ENCODE measurements at regions not wholly inside any gene's neighbourhood (a gene's known extent, or its start where the extent isn't known, plus 50 kb on each side); places are given as distances from the start of the nearest gene placed in this dataset.

DNA sequence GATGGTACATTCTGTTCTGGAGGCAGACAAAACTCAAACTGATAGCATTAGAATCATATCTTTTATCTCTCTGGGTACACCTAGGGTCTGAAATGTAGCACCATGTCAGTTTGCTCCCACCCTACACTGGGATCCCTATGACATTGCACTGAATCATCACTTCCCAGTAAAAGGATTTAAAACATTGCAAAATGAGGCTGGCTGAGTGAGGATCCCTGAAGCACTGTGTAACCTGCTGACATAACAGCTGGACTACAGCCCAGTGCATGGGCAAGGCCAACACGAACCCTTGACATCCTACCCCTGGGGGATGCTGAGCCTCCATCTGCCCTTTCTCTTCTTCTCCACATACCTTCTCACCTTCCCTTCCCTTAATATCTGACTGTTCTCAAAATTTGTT, 253.2 kb downstream of the TTC32 start:
- TF ChIP-seq, protein P1, sequence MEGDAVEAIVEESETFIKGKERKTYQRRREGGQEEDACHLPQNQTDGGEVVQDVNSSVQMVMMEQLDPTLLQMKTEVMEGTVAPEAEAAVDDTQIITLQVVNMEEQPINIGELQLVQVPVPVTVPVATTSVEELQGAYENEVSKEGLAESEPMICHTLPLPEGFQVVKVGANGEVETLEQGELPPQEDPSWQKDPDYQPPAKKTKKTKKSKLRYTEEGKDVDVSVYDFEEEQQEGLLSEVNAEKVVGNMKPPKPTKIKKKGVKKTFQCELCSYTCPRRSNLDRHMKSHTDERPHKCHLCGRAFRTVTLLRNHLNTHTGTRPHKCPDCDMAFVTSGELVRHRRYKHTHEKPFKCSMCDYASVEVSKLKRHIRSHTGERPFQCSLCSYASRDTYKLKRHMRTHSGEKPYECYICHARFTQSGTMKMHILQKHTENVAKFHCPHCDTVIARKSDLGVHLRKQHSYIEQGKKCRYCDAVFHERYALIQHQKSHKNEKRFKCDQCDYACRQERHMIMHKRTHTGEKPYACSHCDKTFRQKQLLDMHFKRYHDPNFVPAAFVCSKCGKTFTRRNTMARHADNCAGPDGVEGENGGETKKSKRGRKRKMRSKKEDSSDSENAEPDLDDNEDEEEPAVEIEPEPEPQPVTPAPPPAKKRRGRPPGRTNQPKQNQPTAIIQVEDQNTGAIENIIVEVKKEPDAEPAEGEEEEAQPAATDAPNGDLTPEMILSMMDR (IDR thresholded peaks at IDR 0.05) = no peak
- TF ChIP-seq POLR2A (IDR thresholded peaks at IDR 0.05) = no peak

Data from adrenal gland (tissue), 5 donors.